Natural killer cell treated with Interleukin-12 subunit alpha and Interleukin-12 subunit beta and Interleukin-15 and Interleukin-18, amount 100 ng/mL, for 72 hours (primary cell): ENCODE measurements at regions not wholly inside any gene's neighbourhood (a gene's known extent, or its start where the extent isn't known, plus 50 kb on each side); places are given as distances from the start of the nearest gene placed in this dataset.

Experiments used
- ATAC-seq, 2 donors: fragments of 150-1000 bp; cut with Tn5 transposase in 1 of 2; sonication (Bioruptor Pico), chemical (Tn5 transposase) in 1 of 2; 2 replicates each; pipeline ENCODE4 v1.10.0; 2021
- DNase-seq: peaks from one replicate; pipeline ENCODE4 v3.0.0; 2022; ENCODE audit warnings: low spot score
- H3K27ac Mint-ChIP-seq, 2 donors: 1 replicate in 1 of 2; 2 replicates in 1 of 2; pipeline ENCODE4 v1.8.0; 2022; ENCODE audit warnings: mixed read lengths in 2 of 2, mild to moderate bottlenecking in 1 of 2, moderate library complexity in 1 of 2
- H3K27me3 Mint-ChIP-seq, 2 donors: 1 replicate in 1 of 2; 2 replicates in 1 of 2; pipeline ENCODE4 v1.8.0; 2022; ENCODE audit warnings: mixed read lengths in 2 of 2
- H3K36me3 Mint-ChIP-seq: one replicate; pipeline ENCODE4 v1.8.0; 2022; ENCODE audit warnings: mixed read lengths
- H3K4me1 Mint-ChIP-seq, 2 donors: 1 replicate in 1 of 2; 2 replicates in 1 of 2; pipeline ENCODE4 v1.8.0; 2022; ENCODE audit warnings: low read depth in 2 of 2, mixed read lengths in 2 of 2, mild to moderate bottlenecking in 1 of 2
- H3K4me3 Mint-ChIP-seq: one replicate; pipeline ENCODE4 v1.8.0; 2022; ENCODE audit warnings: mixed read lengths
- H3K9me3 Mint-ChIP-seq: 2 replicates; pipeline ENCODE4 v1.8.0; 2022; ENCODE audit warnings: mixed read lengths

GRCh38 chr6:24016286-24016685 is 109.7 kb upstream of the NRSN1 start:
- Mint-ChIP-seq H3K9me3 (peaks cover 17% of the 10 kb centered on the region), H3K4me3 (no peak overlapping the region), H3K27me3 (no peaks in the 10 kb centered on the region), H3K4me1 (no peaks in the 10 kb centered on the region), H3K36me3 (peaks cover 5% of the 10 kb centered on the region), H3K27ac (no peak overlapping the region)
- ATAC-seq (no peak), DNase-seq (no peak)

- Mint-ChIP-seq H3K36me3 (peaks cover 5% of the 10 kb centered on the region), H3K27ac (no peak overlapping the region), H3K9me3 (peaks cover 17% of the 10 kb centered on the region), H3K4me3 (no peak overlapping the region), H3K27me3 (no peaks in the 10 kb centered on the region), H3K4me1 (no peaks in the 10 kb centered on the region)
- DNase-seq = no peak
- no peak for ATAC-seq
These were observed 109.2 kb upstream of the NRSN1 start for GRCh38 chr6:24016857-24017256.

GRCh38 chr6:24019393-24019792 is 106.6 kb upstream of the NRSN1 start:
- no peak for DNase-seq
- H3K36me3 Mint-ChIP-seq = peaks cover 5% of the 10 kb centered on the region
- H3K27me3 Mint-ChIP-seq = no peaks in the 10 kb centered on the region
- H3K4me3 Mint-ChIP-seq = no peak overlapping the region
- no peak for ATAC-seq
- no peak overlapping the region for H3K27ac Mint-ChIP-seq
- peaks cover 21% of the 10 kb centered on the region for H3K9me3 Mint-ChIP-seq
- H3K4me1 Mint-ChIP-seq = no peaks in the 10 kb centered on the region

- Mint-ChIP-seq H3K9me3 (peaks cover 21% of the 10 kb centered on the region), H3K36me3 (peaks cover 5% of the 10 kb centered on the region), H3K4me1 (no peaks in the 10 kb centered on the region), H3K27ac (no peak overlapping the region), H3K4me3 (no peak overlapping the region), H3K27me3 (no peaks in the 10 kb centered on the region)
- ATAC-seq (no peak), DNase-seq (no peak)
These were observed 106.2 kb upstream of the NRSN1 start for GRCh38 chr6:24019830-24020229.

GRCh38 chr6:24026050-24026449 is 100.0 kb upstream of the NRSN1 start:
- Mint-ChIP-seq H3K4me1 (no peaks in the 10 kb centered on the region), H3K27me3 (no peaks in the 10 kb centered on the region), H3K27ac (no peak overlapping the region), H3K36me3 (peaks cover 4% of the 10 kb centered on the region), H3K9me3 (peaks cover 23% of the 10 kb centered on the region), H3K4me3 (no peak overlapping the region)
- ATAC-seq (no peak), DNase-seq (no peak)

- Mint-ChIP-seq H3K9me3 (peaks cover 31% of the 10 kb centered on the region), H3K27ac (no peak overlapping the region), H3K27me3 (no peaks in the 10 kb centered on the region), H3K4me3 (no peak overlapping the region), H3K36me3 (peaks cover 4% of the 10 kb centered on the region), H3K4me1 (no peaks in the 10 kb centered on the region)
- DNase-seq = no peak
- no peak for ATAC-seq
These were observed 94.5 kb upstream of the NRSN1 start for GRCh38 chr6:24031496-24031895.

GRCh38 chr6:24032896-24033688 is 92.9 kb upstream of the NRSN1 start:
- Mint-ChIP-seq H3K36me3 (peaks cover 9% of the 10 kb centered on the region), H3K4me1 (no peaks in the 10 kb centered on the region), H3K27ac (no peak overlapping the region), H3K4me3 (no peak overlapping the region), H3K27me3 (no peaks in the 10 kb centered on the region), H3K9me3 (peaks cover 33% of the 10 kb centered on the region)
- no peak for ATAC-seq
- DNase-seq = no peak

- Mint-ChIP-seq H3K36me3 (peaks cover 2% of the 10 kb centered on the region), H3K27me3 (no peaks in the 10 kb centered on the region), H3K4me3 (no peak overlapping the region), H3K4me1 (no peaks in the 10 kb centered on the region), H3K9me3 (peaks cover 17% of the 10 kb centered on the region), H3K27ac (no peak overlapping the region)
- ATAC-seq = no peak
- DNase-seq = no peak
These were observed 82.2 kb upstream of the NRSN1 start for GRCh38 chr6:24043848-24044247.

GRCh38 chr6:24051942-24052589 is 73.9 kb upstream of the NRSN1 start:
- Mint-ChIP-seq H3K9me3 (peaks cover 15% of the 10 kb centered on the region), H3K27ac (no peak overlapping the region), H3K27me3 (no peaks in the 10 kb centered on the region), H3K36me3 (no peaks in the 10 kb centered on the region), H3K4me1 (no peaks in the 10 kb centered on the region), H3K4me3 (no peak overlapping the region)
- DNase-seq = no peak
- ATAC-seq = no peak

GRCh38 chr6:24052590-24052961 is 73.4 kb upstream of the NRSN1 start:
- H3K27ac Mint-ChIP-seq = no peak overlapping the region
- no peak overlapping the region for H3K4me3 Mint-ChIP-seq
- no peaks in the 10 kb centered on the region for H3K4me1 Mint-ChIP-seq
- DNase-seq (no peak), ATAC-seq (no peak)
- no peaks in the 10 kb centered on the region for H3K27me3 Mint-ChIP-seq
- no peaks in the 10 kb centered on the region for H3K36me3 Mint-ChIP-seq
- peaks cover 15% of the 10 kb centered on the region for H3K9me3 Mint-ChIP-seq

GRCh38 chr6:24053057-24053456 is 73.0 kb upstream of the NRSN1 start:
- DNase-seq (no peak), ATAC-seq (no peak)
- no peak overlapping the region for H3K4me3 Mint-ChIP-seq
- no peaks in the 10 kb centered on the region for H3K36me3 Mint-ChIP-seq
- H3K27ac Mint-ChIP-seq = no peak overlapping the region
- peaks cover 15% of the 10 kb centered on the region for H3K9me3 Mint-ChIP-seq
- no peaks in the 10 kb centered on the region for H3K4me1 Mint-ChIP-seq
- no peaks in the 10 kb centered on the region for H3K27me3 Mint-ChIP-seq

- DNase-seq = no peak
- Mint-ChIP-seq H3K36me3 (no peaks in the 10 kb centered on the region), H3K27me3 (no peaks in the 10 kb centered on the region), H3K27ac (no peak overlapping the region), H3K9me3 (peaks cover 14% of the 10 kb centered on the region), H3K4me3 (no peak overlapping the region), H3K4me1 (no peaks in the 10 kb centered on the region)
- ATAC-seq = no peak
These were observed 71.6 kb upstream of the NRSN1 start for GRCh38 chr6:24054388-24054787.

GRCh38 chr6:24056567-24056966 is 69.4 kb upstream of the NRSN1 start:
- no peaks in the 10 kb centered on the region for H3K27me3 Mint-ChIP-seq
- no peak for ATAC-seq
- no peak overlapping the region for H3K4me3 Mint-ChIP-seq
- H3K27ac Mint-ChIP-seq = no peak overlapping the region
- no peaks in the 10 kb centered on the region for H3K36me3 Mint-ChIP-seq
- no peaks in the 10 kb centered on the region for H3K4me1 Mint-ChIP-seq
- no peak for DNase-seq
- H3K9me3 Mint-ChIP-seq = peaks cover 10% of the 10 kb centered on the region

- H3K36me3 Mint-ChIP-seq = no peaks in the 10 kb centered on the region
- ATAC-seq = no peak
- no peaks in the 10 kb centered on the region for H3K27me3 Mint-ChIP-seq
These were observed 69.0 kb upstream of the NRSN1 start for GRCh38 chr6:24057030-24057429.

More at GRCh38 chr6:24057030-24057429, 69.0 kb upstream of the NRSN1 start:
- DNase-seq = no peak
- Mint-ChIP-seq H3K9me3 (peaks cover 10% of the 10 kb centered on the region), H3K4me1 (no peaks in the 10 kb centered on the region), H3K27ac (no peak overlapping the region), H3K4me3 (no peak overlapping the region)
